OCI-LY3 (cell line): ENCODE measurements at regions not wholly inside any gene's neighbourhood (a gene's known extent, or its start where the extent isn't known, plus 50 kb on each side); places are given as distances from the start of the nearest gene placed in this dataset.

ENCODE experiments used
- H2AFZ ChIP-seq: fragments of 200-600, 300-600 bp; shearing (Covaris generic); 2 replicates; pipeline ENCODE4 v1.6.0; 2014; ENCODE audit warnings: antibody characterized with exemption, low read depth, low read length
- H3K27ac ChIP-seq: fragments of 200-600, 300-600 bp; sonication (generic); 2 replicates; pipeline ENCODE4 v1.5.1; 2014; ENCODE audit warnings: mild to moderate bottlenecking, low read length, moderate library complexity, mixed read lengths
- H3K27me3 ChIP-seq: fragments of 200-600, 300-600 bp; sonication (generic); 2 replicates; pipeline ENCODE4 v1.6.1; 2014; ENCODE audit warnings: low read depth, low read length, mixed read lengths
- H3K36me3 ChIP-seq: fragments of 200-600, 300-600 bp; sonication (generic); replicated peaks from 2 replicates; pipeline ENCODE3; 2014; ENCODE audit warnings: low read depth, low read length, mixed read lengths
- H3K4me1 ChIP-seq: fragments of 300-600, 200-600 bp; sonication (generic); 2 replicates; pipeline ENCODE4 v1.6.1; 2014; ENCODE audit warnings: low read length, mixed read lengths
- H3K4me2 ChIP-seq: fragments of 200-600, 300-600 bp; sonication (generic); 2 replicates; pipeline ENCODE4 v1.6.1; 2014; ENCODE audit warnings: low read length, mixed read lengths
- H3K4me3 ChIP-seq: fragments of 300-600, 200-600 bp; sonication (generic); 2 replicates; pipeline ENCODE4 v1.5.1; 2014; ENCODE audit warnings: antibody characterized with exemption, mild to moderate bottlenecking, low read length, moderate library complexity
- H3K79me2 ChIP-seq: fragments of 300-600, 200-600 bp; shearing (Covaris generic); 2 replicates; pipeline ENCODE4 v1.6.1; 2014; ENCODE audit warnings: mild to moderate bottlenecking, low read length, mixed read lengths
- H3K9ac ChIP-seq: fragments of 300-600, 200-600 bp; shearing (Covaris generic); 2 replicates; pipeline ENCODE4 v1.6.0; 2014; ENCODE audit warnings: mild to moderate bottlenecking, low read length, moderate library complexity
- H3K9me3 ChIP-seq: fragments of 200-600, 300-600 bp; shearing (Covaris generic); 2 replicates; pipeline ENCODE4 v1.6.1; 2014; ENCODE audit warnings: low read length, mixed read lengths; ENCODE audit not compliant: insufficient read depth
- H4K20me1 ChIP-seq: fragments of 200-600, 300-600 bp; sonication (generic); 2 replicates; pipeline ENCODE4 v1.6.1; 2016; ENCODE audit warnings: low read length, mixed read lengths; ENCODE audit not compliant: insufficient read depth
- EZH2phosphoT487 ChIP-seq: fragments of 200-600 bp; shearing (Covaris generic); IDR thresholded peaks from 2 replicates; pipeline ENCODE4 v1.6.1; 2018; ENCODE audit warnings: antibody characterized with exemption, mixed run types, low read depth
- TF ChIP-seq, protein P1 (sequence below): fragments of 200-600, 300-600 bp; sonication (generic); IDR thresholded peaks from 2 replicates; pipeline ENCODE4 v1.5.1; 2014; ENCODE audit warnings: antibody characterized with exemption, low read length, low read depth

DNA sequence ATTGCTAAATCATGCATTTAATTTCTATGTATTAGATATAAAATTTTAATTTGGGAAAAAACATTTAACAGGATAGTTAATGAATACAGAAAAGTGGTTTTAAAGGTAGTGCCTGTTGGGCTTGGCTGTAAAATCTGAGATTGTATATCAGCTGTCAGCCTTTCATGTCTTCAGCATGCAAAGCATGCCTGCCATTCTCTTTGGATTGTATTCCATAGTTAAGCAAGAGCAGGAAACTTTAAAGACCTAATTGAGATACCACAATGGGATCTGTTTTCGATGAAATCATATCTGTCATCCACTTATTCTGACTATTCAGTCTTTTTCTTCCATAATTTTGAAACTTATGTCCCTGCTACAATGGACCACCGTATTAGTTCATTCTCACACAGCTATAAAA, 451.0 kb upstream of the DDI1 start:
- no peak for TF ChIP-seq EZH2phosphoT487
- TF ChIP-seq, protein P1, sequence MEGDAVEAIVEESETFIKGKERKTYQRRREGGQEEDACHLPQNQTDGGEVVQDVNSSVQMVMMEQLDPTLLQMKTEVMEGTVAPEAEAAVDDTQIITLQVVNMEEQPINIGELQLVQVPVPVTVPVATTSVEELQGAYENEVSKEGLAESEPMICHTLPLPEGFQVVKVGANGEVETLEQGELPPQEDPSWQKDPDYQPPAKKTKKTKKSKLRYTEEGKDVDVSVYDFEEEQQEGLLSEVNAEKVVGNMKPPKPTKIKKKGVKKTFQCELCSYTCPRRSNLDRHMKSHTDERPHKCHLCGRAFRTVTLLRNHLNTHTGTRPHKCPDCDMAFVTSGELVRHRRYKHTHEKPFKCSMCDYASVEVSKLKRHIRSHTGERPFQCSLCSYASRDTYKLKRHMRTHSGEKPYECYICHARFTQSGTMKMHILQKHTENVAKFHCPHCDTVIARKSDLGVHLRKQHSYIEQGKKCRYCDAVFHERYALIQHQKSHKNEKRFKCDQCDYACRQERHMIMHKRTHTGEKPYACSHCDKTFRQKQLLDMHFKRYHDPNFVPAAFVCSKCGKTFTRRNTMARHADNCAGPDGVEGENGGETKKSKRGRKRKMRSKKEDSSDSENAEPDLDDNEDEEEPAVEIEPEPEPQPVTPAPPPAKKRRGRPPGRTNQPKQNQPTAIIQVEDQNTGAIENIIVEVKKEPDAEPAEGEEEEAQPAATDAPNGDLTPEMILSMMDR: no peak

DNA sequence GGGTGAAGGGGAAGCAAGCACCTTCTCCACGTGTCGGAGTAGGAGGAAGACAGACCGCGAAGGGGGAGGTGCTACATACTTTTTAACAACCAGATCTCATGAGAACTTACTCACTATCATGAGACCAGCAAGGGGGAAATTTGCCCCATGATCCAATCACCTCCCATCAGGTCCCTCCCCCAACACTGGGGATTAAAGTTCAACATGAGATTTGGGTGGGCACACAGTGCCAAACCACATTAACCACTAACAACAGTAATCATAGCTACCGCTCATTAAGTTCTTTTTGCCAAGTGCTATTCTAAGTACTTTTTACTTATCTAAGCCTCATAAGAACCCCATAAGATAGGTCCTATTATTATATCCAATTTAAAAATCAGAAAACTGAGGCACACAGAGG, 450.5 kb upstream of the DDI1 start:
- H3K4me1 ChIP-seq: no peaks in the 10 kb centered on the region
- no peaks in the 10 kb centered on the region for H4K20me1 ChIP-seq
- no peaks in the 10 kb centered on the region for H3K36me3 ChIP-seq
- no peak overlapping the region for H3K4me2 ChIP-seq
- H3K4me3 ChIP-seq: no peak overlapping the region
- H3K9ac ChIP-seq: no peak overlapping the region
- no peak overlapping the region for H3K27ac ChIP-seq
- H3K9me3 ChIP-seq: no peaks in the 10 kb centered on the region
- no peaks in the 10 kb centered on the region for H3K79me2 ChIP-seq
- H3K27me3 ChIP-seq: no peaks in the 10 kb centered on the region
- TF ChIP-seq, protein P1: no peak
- TF ChIP-seq EZH2phosphoT487: no peak
- H2AFZ ChIP-seq: no peak overlapping the region

More for the DNA sequence above, 451.0 kb upstream of the DDI1 start:
- no peaks in the 10 kb centered on the region for H3K36me3 ChIP-seq
- no peak overlapping the region for H3K27ac ChIP-seq
- no peak overlapping the region for H3K4me3 ChIP-seq
- H3K9ac ChIP-seq: no peak overlapping the region
- no peak overlapping the region for H2AFZ ChIP-seq
- H3K4me2 ChIP-seq: no peak overlapping the region
- H3K4me1 ChIP-seq: no peaks in the 10 kb centered on the region
- no peaks in the 10 kb centered on the region for H3K27me3 ChIP-seq
- H4K20me1 ChIP-seq: no peaks in the 10 kb centered on the region
- no peaks in the 10 kb centered on the region for H3K79me2 ChIP-seq
- no peaks in the 10 kb centered on the region for H3K9me3 ChIP-seq

DNA sequence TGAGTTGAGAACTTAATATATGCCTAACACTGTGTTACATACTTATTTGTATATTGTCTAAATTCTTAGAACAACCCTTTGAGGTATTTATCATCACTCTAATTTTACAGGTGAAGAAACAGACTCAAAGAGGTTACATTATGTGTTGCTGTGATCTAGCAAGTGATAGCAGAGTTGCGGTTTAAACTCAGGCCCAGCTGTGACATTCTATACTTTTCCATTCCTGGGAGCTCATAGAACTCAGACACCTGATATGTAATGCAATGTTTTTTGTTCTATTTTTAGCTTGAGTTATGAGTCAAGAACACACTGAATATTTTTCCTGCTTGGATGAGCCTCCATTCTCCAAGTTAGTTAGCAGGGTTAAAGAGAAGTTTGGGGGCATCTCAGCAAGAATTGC, 449.7 kb upstream of the DDI1 start:
- Histone ChIP-seq H3K4me3 (no peak overlapping the region), H3K9me3 (no peaks in the 10 kb centered on the region), H3K4me1 (no peaks in the 10 kb centered on the region), H3K27me3 (no peaks in the 10 kb centered on the region), H3K9ac (no peak overlapping the region), H3K36me3 (no peaks in the 10 kb centered on the region), H3K27ac (no peak overlapping the region), H2AFZ (no peak overlapping the region), H4K20me1 (no peaks in the 10 kb centered on the region), H3K4me2 (no peak overlapping the region), H3K79me2 (no peaks in the 10 kb centered on the region)
- TF ChIP-seq, protein P1: no peak
- TF ChIP-seq EZH2phosphoT487: no peak

DNA sequence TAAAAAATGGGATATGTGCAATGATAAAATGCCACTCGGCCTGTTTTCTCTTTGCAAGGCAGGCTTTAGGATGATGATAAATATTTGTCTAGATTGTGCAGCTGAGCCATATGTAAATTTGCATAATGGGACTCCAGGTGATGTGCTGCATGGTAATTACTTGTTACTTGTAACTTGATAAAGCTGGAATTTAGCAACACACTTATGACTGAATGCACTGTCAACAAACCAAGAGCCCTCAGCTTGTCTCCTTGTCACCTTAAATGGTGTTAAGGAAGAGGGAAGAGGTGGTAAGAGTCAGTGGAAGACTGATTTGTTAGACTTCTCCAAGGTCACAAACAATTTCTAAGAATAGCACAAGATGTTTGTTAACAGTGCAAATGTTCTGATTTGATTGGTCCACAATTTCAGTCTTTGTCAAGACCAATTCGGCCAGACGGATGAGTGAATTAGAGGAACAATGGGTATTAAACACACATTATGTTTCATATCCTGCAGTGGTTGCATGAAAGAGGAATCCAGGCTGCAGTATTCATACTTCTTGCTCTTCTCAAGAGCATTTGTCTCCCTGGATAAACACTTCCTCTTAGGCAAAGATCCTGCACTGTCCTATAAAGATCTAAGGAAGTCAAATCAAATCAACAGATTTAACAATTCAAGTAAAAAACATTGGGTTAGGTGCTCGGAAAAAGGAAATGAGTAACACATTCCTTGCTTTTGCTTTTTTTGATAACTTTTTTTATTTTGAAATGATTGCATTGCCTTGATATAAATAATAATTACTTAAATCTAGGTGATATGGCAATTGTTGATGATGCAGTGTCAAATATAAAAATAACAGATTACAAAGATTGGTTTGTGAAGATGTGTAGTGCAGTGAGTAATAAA, 448.3 kb upstream of the DDI1 start:
- Histone ChIP-seq H3K4me2 (no peak overlapping the region), H3K36me3 (no peaks in the 10 kb centered on the region), H3K79me2 (no peaks in the 10 kb centered on the region), H3K27me3 (no peaks in the 10 kb centered on the region), H4K20me1 (no peaks in the 10 kb centered on the region), H3K27ac (no peak overlapping the region), H3K9me3 (no peaks in the 10 kb centered on the region), H3K4me3 (no peak overlapping the region), H3K4me1 (no peaks in the 10 kb centered on the region), H2AFZ (no peak overlapping the region), H3K9ac (no peak overlapping the region)
- no peak for TF ChIP-seq EZH2phosphoT487
- TF ChIP-seq, protein P1: no peak
